Renal cortical epithelial cell (primary cell): ENCODE measurements at regions not wholly inside any gene's neighbourhood (a gene's known extent, or its start where the extent isn't known, plus 50 kb on each side); places are given as distances from the start of the nearest gene placed in this dataset.
"Not testable (repeated sequence)": the region's sequence is repeated elsewhere in the genome, so short reads cannot be mapped to it uniquely, and the experiment has no call there.

Source experiments
- DNase-seq: peaks from one replicate; pipeline ENCODE4 v3.0.0-alpha.2; 2011; ENCODE audit warnings: low read depth

- no peak for DNase-seq
Observed at GRCh38 chr5:30150231-30150630, 1043.3 kb upstream of the CDH6 start.

GRCh38 chr5:30149526-30149925, 1044.0 kb upstream of the CDH6 start:
- no peak for DNase-seq

GRCh38 chr5:30147976-30148375, 1045.5 kb upstream of the CDH6 start:
- DNase-seq = no peak

GRCh38 chr5:30144059-30144458, 1049.4 kb upstream of the CDH6 start:
- not testable (repeated sequence) for DNase-seq

- no peak for DNase-seq
Observed at GRCh38 chr5:30142432-30142831, 1051.1 kb upstream of the CDH6 start.

- DNase-seq = no peak
Observed at GRCh38 chr5:30121043-30121442, 1072.4 kb upstream of the CDH6 start.

- DNase-seq = no peak
Observed at GRCh38 chr5:30117135-30117534, 1076.4 kb upstream of the CDH6 start.

- DNase-seq = no peak
Observed at GRCh38 chr5:30113542-30113941, 1079.9 kb upstream of the CDH6 start.

GRCh38 chr5:30112867-30113266, 1080.6 kb upstream of the CDH6 start:
- no peak for DNase-seq

- no peak for DNase-seq
Observed at GRCh38 chr5:30108051-30108450, 1085.4 kb upstream of the CDH6 start.

GRCh38 chr5:30106596-30106995, 1086.9 kb upstream of the CDH6 start:
- DNase-seq = no peak

- DNase-seq = no peak
Observed at GRCh38 chr5:30104872-30105596, 1088.5 kb upstream of the CDH6 start.

- no peak for DNase-seq
Observed at GRCh38 chr5:30103452-30104202, 1089.9 kb upstream of the CDH6 start.

- no peak for DNase-seq
Observed at GRCh38 chr5:30103052-30103451, 1090.4 kb upstream of the CDH6 start.

- DNase-seq = no peak
Observed at GRCh38 chr5:30102185-30102584, 1091.3 kb upstream of the CDH6 start.

- no peak for DNase-seq
Observed at GRCh38 chr5:30100929-30101328, 1092.6 kb upstream of the CDH6 start.

- DNase-seq = no peak
Observed at GRCh38 chr5:30100148-30100713, 1093.3 kb upstream of the CDH6 start.

- DNase-seq = no peak
Observed at GRCh38 chr5:30099634-30100033, 1093.9 kb upstream of the CDH6 start.

GRCh38 chr5:30098940-30099339, 1094.5 kb upstream of the CDH6 start:
- no peak for DNase-seq

- DNase-seq = no peak
Observed at GRCh38 chr5:30092548-30092947, 1100.9 kb upstream of the CDH6 start.

GRCh38 chr5:30069441-30070263, 1123.8 kb upstream of the CDH6 start:
- DNase-seq = no peak

GRCh38 chr5:30063503-30063902, 1130.0 kb upstream of the CDH6 start:
- DNase-seq = no peak
